BE2C (cell line): ENCODE measurements at regions not wholly inside any gene's neighbourhood (a gene's known extent, or its start where the extent isn't known, plus 50 kb on each side); places are given as distances from the start of the nearest gene placed in this dataset.

Experiments
- DNase-seq: peaks from one replicate; pipeline ENCODE4 v3.0.0-alpha.2; 2020
- H3K27me3 ChIP-seq: fragments of 250-450 bp; sonication (Bioruptor Pico); 2 replicates; pipeline ENCODE4 v1.5.1; 2020; ENCODE audit warnings: mild to moderate bottlenecking
- H3K36me3 ChIP-seq: fragments of 250-450 bp; sonication (Bioruptor Pico); 2 replicates; pipeline ENCODE4 v1.5.1; 2020; ENCODE audit warnings: mild to moderate bottlenecking
- H3K4me1 ChIP-seq: fragments of 250-450 bp; sonication (Bioruptor Pico); 2 replicates; pipeline ENCODE4 v1.5.1; 2020
- H3K4me3 ChIP-seq: 2 replicates; pipeline ENCODE4 v1.5.1; 2011; ENCODE audit warnings: low read depth, low read length
- H3K9me3 ChIP-seq: fragments of 250-450 bp; sonication (Bioruptor Pico); 2 replicates; pipeline ENCODE4 v1.5.1; 2020
- TF ChIP-seq, protein P1 (sequence below): IDR thresholded peaks from 2 replicates; pipeline ENCODE4 v1.5.1; 2012; ENCODE audit warnings: mild to moderate bottlenecking, low read depth, low read length

DNA sequence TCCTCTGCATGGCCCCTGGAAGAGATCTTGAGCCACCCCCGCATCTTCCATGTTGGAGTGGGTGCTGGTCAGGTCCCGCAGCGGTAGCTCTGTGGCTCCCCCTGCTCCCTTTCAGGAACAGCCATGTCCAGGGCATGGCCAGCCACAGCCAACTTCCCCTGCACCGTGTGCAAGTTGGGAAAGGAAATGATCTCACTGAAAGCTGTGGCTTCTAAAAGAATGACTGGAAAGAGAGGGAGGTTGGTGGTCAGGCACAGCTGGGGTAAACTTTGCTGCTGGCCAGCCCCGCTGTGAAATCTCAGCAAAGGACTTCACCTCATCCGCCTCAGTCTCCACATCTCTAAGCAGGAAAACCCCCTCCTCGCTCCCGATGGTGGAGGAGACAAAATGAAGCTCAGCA lies 153.6 kb upstream of the CST7 start:
- Histone ChIP-seq H3K4me3 (no peak overlapping the region), H3K4me1 (no peaks in the 10 kb centered on the region), H3K27me3 (no peaks in the 10 kb centered on the region; the same call in 1 of the 2 replicates), H3K36me3 (no peaks in the 10 kb centered on the region), H3K9me3 (no peaks in the 10 kb centered on the region)
- TF ChIP-seq, protein P1, sequence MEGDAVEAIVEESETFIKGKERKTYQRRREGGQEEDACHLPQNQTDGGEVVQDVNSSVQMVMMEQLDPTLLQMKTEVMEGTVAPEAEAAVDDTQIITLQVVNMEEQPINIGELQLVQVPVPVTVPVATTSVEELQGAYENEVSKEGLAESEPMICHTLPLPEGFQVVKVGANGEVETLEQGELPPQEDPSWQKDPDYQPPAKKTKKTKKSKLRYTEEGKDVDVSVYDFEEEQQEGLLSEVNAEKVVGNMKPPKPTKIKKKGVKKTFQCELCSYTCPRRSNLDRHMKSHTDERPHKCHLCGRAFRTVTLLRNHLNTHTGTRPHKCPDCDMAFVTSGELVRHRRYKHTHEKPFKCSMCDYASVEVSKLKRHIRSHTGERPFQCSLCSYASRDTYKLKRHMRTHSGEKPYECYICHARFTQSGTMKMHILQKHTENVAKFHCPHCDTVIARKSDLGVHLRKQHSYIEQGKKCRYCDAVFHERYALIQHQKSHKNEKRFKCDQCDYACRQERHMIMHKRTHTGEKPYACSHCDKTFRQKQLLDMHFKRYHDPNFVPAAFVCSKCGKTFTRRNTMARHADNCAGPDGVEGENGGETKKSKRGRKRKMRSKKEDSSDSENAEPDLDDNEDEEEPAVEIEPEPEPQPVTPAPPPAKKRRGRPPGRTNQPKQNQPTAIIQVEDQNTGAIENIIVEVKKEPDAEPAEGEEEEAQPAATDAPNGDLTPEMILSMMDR = no peak
- DNase-seq = no peak

DNA sequence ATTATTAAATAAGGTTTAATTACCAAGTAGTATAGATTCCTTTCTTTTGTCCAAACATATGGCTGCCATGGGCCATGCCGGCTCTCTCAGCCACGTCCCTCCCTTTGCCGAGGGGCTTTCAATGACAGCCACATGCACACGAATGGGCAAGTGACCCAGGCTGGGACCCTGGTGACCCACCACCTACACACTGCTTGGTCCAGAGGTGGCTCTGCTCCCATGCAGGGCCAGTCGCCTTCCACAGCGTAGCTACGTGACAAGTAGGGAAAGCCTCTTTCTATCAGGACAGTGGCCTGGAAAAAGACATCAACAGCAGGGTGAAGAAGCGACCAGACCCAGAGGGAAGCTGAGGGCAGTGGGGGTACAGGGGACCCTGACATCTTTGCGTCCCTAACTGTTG lies 152.8 kb upstream of the CST7 start:
- TF ChIP-seq, protein P1 = no peak
- no peaks in the 10 kb centered on the region for H3K4me1 ChIP-seq
- H3K27me3 ChIP-seq = no peaks in the 10 kb centered on the region; the same call in 1 of the 2 replicates
- no peak for DNase-seq
- no peaks in the 10 kb centered on the region for H3K36me3 ChIP-seq
- no peaks in the 10 kb centered on the region for H3K9me3 ChIP-seq
- H3K4me3 ChIP-seq = no peak overlapping the region

DNA sequence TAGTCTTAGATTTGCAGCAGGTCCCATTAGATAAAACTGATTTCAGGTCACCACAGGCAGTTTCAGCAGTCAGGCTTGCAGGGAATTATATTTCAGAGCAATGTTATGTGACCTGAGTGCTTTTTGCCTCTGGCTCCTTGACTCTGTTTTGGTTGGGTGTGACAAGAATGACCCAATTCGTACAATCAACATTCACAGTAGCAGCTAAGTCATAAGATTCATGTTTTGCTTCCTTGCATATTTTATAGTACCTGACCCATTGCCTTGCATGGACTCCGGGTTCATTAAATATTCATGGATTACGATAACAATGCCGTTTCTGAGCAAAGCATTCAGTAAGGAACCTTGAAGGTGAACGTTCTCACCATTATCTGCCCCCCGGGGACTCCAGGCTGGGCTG lies 152.0 kb upstream of the CST7 start:
- Histone ChIP-seq H3K9me3 (no peaks in the 10 kb centered on the region), H3K27me3 (no peaks in the 10 kb centered on the region; the same call in 1 of the 2 replicates), H3K4me1 (no peaks in the 10 kb centered on the region), H3K4me3 (no peak overlapping the region), H3K36me3 (no peaks in the 10 kb centered on the region)
- TF ChIP-seq, protein P1 = no peak
- DNase-seq = no peak

DNA sequence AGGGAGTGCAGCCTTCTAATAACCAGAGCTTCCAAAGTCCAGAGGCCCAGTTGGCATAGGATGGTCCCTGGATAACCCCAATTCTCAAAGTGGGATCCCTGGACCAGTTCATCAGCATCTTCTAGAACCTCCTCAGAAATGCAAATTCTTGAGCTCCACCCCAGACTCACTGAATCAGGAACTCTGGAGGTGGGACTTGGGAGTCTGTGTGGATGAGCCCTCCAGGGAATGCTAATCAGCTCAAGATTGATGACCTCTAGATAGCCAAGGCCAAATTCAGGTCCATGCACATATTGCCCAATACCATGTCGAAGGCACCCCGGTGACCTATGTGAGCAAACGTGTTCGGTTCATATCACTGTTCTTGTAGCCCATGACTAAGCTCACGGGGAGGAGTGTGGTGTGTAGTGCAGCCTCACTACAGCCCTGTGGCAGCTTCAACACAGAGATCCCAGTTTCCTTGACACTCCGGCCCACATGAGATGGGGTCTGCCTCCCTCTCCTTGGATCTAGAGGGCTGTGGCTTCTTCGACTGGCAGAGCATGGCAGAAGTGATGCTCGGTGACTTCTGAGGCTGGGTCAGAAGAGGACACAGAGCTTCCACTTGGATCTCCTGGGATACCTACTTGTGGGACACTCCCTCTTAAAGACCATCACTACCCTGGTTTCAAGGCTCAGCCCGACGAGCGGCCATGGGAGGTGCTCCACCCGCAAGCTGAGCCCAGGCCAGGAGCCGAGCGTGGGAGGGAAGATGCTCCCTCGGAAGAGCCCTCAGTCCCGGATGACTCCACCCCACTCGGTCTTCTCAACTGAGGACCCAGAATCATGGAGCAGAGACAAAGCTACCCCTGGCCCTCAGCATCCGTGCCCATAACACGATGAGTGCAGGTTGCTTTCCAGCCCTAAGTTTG lies 151.1 kb upstream of the CST7 start:
- no peaks in the 10 kb centered on the region; the same call in 1 of the 2 replicates for H3K27me3 ChIP-seq
- H3K36me3 ChIP-seq = no peaks in the 10 kb centered on the region
- TF ChIP-seq, protein P1 = no peak

DNA sequence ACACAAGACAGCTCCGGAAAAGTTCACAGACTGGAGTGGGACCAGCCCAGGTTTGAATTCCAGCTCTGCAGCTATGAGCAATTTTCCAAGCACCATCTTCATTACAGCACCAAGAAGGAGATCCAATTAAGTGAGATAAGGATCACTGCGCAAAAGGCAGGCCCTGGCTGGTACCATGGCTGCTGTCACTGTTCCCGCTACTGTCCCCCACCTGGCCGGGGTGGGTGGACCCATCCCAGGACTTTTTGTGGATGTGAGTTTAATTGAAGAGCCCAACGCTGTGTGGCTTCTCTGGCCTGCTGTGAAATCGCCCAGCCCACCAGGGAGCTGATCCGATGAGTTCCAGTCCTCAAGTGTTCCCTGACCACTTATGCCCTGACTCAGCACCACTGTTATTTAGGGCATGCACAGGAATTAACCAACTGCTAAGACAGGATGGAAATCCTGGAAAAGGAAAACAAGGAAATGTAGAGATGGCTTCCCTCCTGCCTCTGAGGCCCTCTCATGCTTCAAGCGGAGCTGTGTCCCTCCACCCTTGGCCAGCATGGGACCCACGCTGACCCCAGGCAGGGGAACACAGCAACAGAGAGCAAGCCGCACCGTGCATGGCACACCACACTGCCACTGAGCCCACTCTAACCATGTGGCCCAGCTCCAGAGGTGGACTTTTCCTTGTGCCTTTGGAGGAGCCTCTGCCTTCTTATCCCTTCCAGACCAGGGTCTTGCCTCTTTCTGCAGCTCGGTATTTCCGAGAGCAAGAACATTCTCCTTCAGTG lies 150.0 kb upstream of the CST7 start:
- TF ChIP-seq, protein P1 = no peak
- Histone ChIP-seq H3K4me3 (no peak overlapping the region), H3K4me1 (no peaks in the 10 kb centered on the region), H3K27me3 (no peaks in the 10 kb centered on the region; the same call in 1 of the 2 replicates), H3K9me3 (no peaks in the 10 kb centered on the region), H3K36me3 (no peaks in the 10 kb centered on the region)
- no peak for DNase-seq

More for the DNA sequence above, 151.1 kb upstream of the CST7 start:
- no peak overlapping the region for H3K4me3 ChIP-seq
- H3K4me1 ChIP-seq = no peaks in the 10 kb centered on the region
- H3K9me3 ChIP-seq = no peaks in the 10 kb centered on the region
- DNase-seq = no peak
